ENCODE measurements at regions not wholly inside any gene's neighbourhood (a gene's known extent, or its start where the extent isn't known, plus 50 kb on each side); places are given as distances from the start of the nearest gene placed in this dataset.

- TF ChIP-seq CTCF (IDR thresholded peaks at IDR 0.05; ENCODE audit: extremely low read depth in 1 of 2, insufficient read depth in 1 of 2, low read depth in 1 of 2, low read length in 2 of 2): no peak
- TF ChIP-seq EZH2 (IDR thresholded peaks at IDR 0.05; ENCODE audit: borderline replicate concordance, low read depth, low read length, severe bottlenecking): no peak
- no peak for TF ChIP-seq POLR2A (IDR thresholded peaks at IDR 0.05; ENCODE audit: low read depth, low read length)
- no peak for TF ChIP-seq POLR2AphosphoS5 (IDR thresholded peaks at IDR 0.05; ENCODE audit: insufficient read depth, low read depth, low read length)
- no peak for TF ChIP-seq JUN (IDR thresholded peaks at IDR 0.05; ENCODE audit: borderline replicate concordance, insufficient read depth, insufficient read length, low read depth)
- no peak for TF ChIP-seq MYC (IDR thresholded peaks at IDR 0.05; ENCODE audit: low read depth, low read length)
- TF ChIP-seq FOS (IDR thresholded peaks at IDR 0.05; ENCODE audit: borderline replicate concordance, insufficient read depth, low read length): no peak
- TF ChIP-seq MAX (IDR thresholded peaks at IDR 0.05; ENCODE audit: insufficient read depth, insufficient read length): no peak
Observed at GRCh38 chr3:69510481-69511030, 124.7 kb upstream of the FRMD4B start.

Measured in endothelial cell of umbilical vein (primary cell).